ENCODE measurements at regions not wholly inside any gene's neighbourhood (a gene's known extent, or its start where the extent isn't known, plus 50 kb on each side); places are given as distances from the start of the nearest gene placed in this dataset.

GRCh38 chr12:98256830-98257229 lies 258.6 kb upstream of the TMPO start:
- no peak for TF ChIP-seq CTCF (conservative IDR thresholded peaks at IDR 0.05)
- H3K27ac ChIP-seq: no peak overlapping the region

GRCh38 chr12:98259693-98260092 lies 255.7 kb upstream of the TMPO start:
- H3K27ac ChIP-seq: no peak overlapping the region
- no peak for TF ChIP-seq CTCF (conservative IDR thresholded peaks at IDR 0.05)

GRCh38 chr12:98260276-98260675 lies 255.1 kb upstream of the TMPO start:
- H3K27ac ChIP-seq: no peak overlapping the region

DNA sequence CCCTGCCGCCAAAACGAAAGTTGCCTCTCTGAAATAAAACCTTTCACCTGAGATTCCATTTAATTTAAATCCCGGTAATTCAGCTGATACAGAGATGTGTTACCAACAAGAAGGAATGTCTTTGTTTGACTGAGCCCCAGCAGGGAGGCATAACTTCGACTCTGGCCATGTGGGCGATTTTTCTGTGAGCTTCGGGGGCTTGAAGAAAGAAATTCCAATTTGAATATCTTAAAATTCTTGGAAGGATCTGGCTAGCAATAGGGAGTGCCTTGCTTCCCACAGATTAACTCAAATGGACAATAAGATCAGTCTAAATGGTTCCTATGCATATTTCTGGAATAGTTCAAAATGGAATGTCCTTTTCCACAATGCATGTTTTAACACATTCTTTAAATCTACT lies 252.5 kb upstream of the TMPO start:
- no peak for TF ChIP-seq CTCF (conservative IDR thresholded peaks at IDR 0.05)

More at GRCh38 chr12:98260276-98260675, 255.1 kb upstream of the TMPO start:
- no peak for TF ChIP-seq CTCF (conservative IDR thresholded peaks at IDR 0.05)

GRCh38 chr12:98274430-98275130 lies 240.8 kb upstream of the TMPO start:
- TF ChIP-seq CTCF (conservative IDR thresholded peaks at IDR 0.05): no peak
- no peak overlapping the region for H3K27ac ChIP-seq

More for the DNA sequence above, 252.5 kb upstream of the TMPO start:
- no peak overlapping the region for H3K27ac ChIP-seq

DNA sequence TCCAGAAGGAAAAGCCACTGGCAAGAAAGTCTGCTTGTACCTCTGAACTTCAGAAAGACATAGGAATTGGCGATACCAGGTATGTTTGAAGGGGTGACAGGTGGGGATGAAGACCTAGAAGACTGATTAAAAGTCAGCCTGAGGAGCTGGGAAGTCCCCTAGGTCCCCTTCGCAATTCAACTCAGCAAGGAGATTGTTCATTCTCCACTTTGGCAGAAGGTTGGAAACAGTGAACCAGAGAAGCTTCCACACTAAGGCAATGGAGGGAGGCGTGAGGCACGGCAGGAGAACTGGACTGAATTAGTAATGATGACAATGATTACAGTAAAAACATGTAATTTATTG lies 240.3 kb upstream of the TMPO start:
- no peak for TF ChIP-seq CTCF (conservative IDR thresholded peaks at IDR 0.05)

GRCh38 chr12:98280152-98280551 lies 235.2 kb upstream of the TMPO start:
- H3K27ac ChIP-seq: no peak overlapping the region
- no peak for TF ChIP-seq CTCF (conservative IDR thresholded peaks at IDR 0.05)

More for the DNA sequence above, 240.3 kb upstream of the TMPO start:
- no peak overlapping the region for H3K27ac ChIP-seq
